Cardiac muscle cell (in vitro differentiated cells and primary cell): ENCODE measurements at regions not wholly inside any gene's neighbourhood (a gene's known extent, or its start where the extent isn't known, plus 50 kb on each side); places are given as distances from the start of the nearest gene placed in this dataset.

Source experiments
- DNase-seq, 2 donors: peaks; one replicate each; pipeline versions ENCODE4 v3.0.0 to v3.0.0-alpha.2; 2010 to 2017; ENCODE audit warnings: low read depth in 1 of 2, low spot score in 1 of 2
- H3K27ac ChIP-seq: fragments of 200-600 bp; sonication (generic); 2 replicates; pipeline ENCODE4 v1.5.1; 2016
- H3K27me3 ChIP-seq: fragments of 200-600 bp; sonication (generic); 2 replicates; pipeline ENCODE4 v1.6.0; 2016; ENCODE audit warnings: control low read depth
- H3K36me3 ChIP-seq: fragments of 200-600 bp; sonication (generic); 2 replicates; pipeline ENCODE4 v1.5.1; 2016; ENCODE audit warnings: control low read depth
- H3K4me1 ChIP-seq: fragments of 200-600 bp; sonication (generic); 2 replicates; pipeline ENCODE4 v1.8.1; 2017; ENCODE audit warnings: low read depth, mild to moderate bottlenecking, mixed run types
- H3K4me3 ChIP-seq: fragments of 200-600 bp; sonication (generic); 2 replicates; pipeline ENCODE4 v1.5.1; 2016; ENCODE audit warnings: mild to moderate bottlenecking
- H3K9me3 ChIP-seq: fragments of 200-600 bp; sonication (generic); 2 replicates; pipeline ENCODE4 v1.5.1; 2017; ENCODE audit warnings: low read depth, mild to moderate bottlenecking, control low read depth
- TF ChIP-seq, protein P1 (sequence below): IDR thresholded peaks from 2 replicates; pipeline ENCODE4 v1.5.1; 2012; ENCODE audit warnings: low read depth, mild to moderate bottlenecking, low read length

GRCh38 chr11:11157185-11157584, 195.9 kb downstream of the CSNK2A3 start:
- Histone ChIP-seq H3K4me1 (no peaks in the 10 kb centered on the region), H3K9me3 (no peaks in the 10 kb centered on the region), H3K27me3 (peaks cover 6% of the 10 kb centered on the region), H3K36me3 (no peaks in the 10 kb centered on the region), H3K27ac (no peak overlapping the region), H3K4me3 (no peak overlapping the region)
- TF ChIP-seq, protein P1, sequence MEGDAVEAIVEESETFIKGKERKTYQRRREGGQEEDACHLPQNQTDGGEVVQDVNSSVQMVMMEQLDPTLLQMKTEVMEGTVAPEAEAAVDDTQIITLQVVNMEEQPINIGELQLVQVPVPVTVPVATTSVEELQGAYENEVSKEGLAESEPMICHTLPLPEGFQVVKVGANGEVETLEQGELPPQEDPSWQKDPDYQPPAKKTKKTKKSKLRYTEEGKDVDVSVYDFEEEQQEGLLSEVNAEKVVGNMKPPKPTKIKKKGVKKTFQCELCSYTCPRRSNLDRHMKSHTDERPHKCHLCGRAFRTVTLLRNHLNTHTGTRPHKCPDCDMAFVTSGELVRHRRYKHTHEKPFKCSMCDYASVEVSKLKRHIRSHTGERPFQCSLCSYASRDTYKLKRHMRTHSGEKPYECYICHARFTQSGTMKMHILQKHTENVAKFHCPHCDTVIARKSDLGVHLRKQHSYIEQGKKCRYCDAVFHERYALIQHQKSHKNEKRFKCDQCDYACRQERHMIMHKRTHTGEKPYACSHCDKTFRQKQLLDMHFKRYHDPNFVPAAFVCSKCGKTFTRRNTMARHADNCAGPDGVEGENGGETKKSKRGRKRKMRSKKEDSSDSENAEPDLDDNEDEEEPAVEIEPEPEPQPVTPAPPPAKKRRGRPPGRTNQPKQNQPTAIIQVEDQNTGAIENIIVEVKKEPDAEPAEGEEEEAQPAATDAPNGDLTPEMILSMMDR, result peak; percentile 45
- peak; percentile 35 to 66 for DNase-seq

GRCh38 chr11:11155962-11156815, 196.9 kb downstream of the CSNK2A3 start:
- H3K27ac ChIP-seq, result no peak overlapping the region
- TF ChIP-seq, protein P1, result peak; percentile 54
- DNase-seq, result peak; percentile 3 to 30
- no peaks in the 10 kb centered on the region for H3K36me3 ChIP-seq
- H3K9me3 ChIP-seq, result no peaks in the 10 kb centered on the region
- H3K4me3 ChIP-seq, result no peak overlapping the region
- peaks cover 6% of the 10 kb centered on the region for H3K27me3 ChIP-seq
- no peaks in the 10 kb centered on the region for H3K4me1 ChIP-seq

DNA sequence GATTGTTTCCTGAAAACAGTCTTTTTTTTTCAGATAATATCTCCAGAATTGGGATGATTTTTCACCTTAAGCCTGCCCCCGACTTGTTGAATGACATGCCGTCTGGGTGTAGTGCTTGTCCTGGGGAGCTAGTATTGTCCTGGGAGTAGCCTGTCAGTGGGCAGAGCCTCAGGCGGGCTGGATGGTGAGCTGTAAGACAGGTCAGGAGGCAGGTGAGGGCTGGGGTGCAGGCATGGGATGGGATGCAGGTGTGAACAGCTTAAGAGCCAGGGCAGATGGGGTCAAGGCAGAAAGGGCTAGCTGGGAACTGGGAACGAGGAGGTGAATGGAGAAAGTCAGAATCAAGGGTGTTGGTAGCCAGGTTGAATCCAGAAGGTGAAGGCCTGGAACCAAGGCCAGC, 200.2 kb downstream of the CSNK2A3 start:
- DNase-seq, result no peak
- no peak overlapping the region for H3K4me3 ChIP-seq
- H3K27ac ChIP-seq, result no peak overlapping the region
- H3K9me3 ChIP-seq, result no peaks in the 10 kb centered on the region
- no peaks in the 10 kb centered on the region for H3K4me1 ChIP-seq
- TF ChIP-seq, protein P1, result no peak
- H3K27me3 ChIP-seq, result peaks cover 6% of the 10 kb centered on the region
- no peaks in the 10 kb centered on the region for H3K36me3 ChIP-seq

DNA sequence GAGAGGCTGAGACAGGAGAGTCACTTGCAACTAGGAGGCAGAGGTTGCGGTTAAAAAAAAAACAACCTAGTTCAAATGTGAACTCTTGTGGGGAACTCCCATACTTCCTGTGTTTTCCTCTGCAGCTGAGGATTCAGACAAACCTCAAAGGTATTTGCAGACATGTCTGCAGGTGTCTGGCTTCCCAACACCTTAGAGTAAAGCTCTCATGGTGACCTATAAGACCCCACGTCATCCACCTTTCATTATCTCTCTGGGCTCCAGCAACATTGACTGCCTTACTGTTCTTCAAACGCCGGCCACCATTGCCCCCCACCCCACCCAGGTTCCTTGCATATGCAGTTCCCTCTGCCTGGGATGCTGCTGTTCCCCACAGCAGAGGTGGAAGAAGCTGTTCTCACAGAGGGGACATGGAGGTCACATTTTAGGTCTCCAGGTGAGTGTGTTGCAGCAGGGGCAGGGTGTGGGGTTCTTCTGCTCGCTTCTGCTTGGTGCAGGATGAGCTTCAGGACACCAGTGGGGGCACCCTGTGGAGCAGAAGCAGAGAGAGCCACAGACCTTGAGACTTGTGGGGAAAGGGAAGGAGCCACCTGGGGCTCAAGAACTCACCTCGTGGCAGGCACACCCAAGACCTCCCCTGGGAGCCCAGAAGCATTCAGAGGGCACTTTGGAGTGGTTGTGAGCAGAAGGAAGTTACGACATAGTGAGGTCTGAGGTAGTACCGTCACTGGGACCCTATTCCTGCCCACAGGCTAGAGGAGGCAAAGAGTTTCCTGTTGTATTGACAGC, 203.2 kb downstream of the CSNK2A3 start:
- H3K27me3 ChIP-seq, result peaks cover 6% of the 10 kb centered on the region
- no peak overlapping the region for H3K27ac ChIP-seq
- no peaks in the 10 kb centered on the region for H3K4me1 ChIP-seq
- H3K4me3 ChIP-seq, result no peak overlapping the region
- TF ChIP-seq, protein P1, result no peak
- no peak for DNase-seq
- H3K36me3 ChIP-seq, result no peaks in the 10 kb centered on the region
- no peaks in the 10 kb centered on the region for H3K9me3 ChIP-seq

- Histone ChIP-seq H3K4me3 (no peak overlapping the region), H3K4me1 (no peaks in the 10 kb centered on the region), H3K9me3 (no peaks in the 10 kb centered on the region), H3K27ac (no peak overlapping the region), H3K27me3 (no peaks in the 10 kb centered on the region), H3K36me3 (no peaks in the 10 kb centered on the region)
- TF ChIP-seq, protein P1, result no peak
- DNase-seq, result no peak
Observed at GRCh38 chr11:11148596-11148995, 204.5 kb downstream of the CSNK2A3 start.
